ENCODE measurements at regions not wholly inside any gene's neighbourhood (a gene's known extent, or its start where the extent isn't known, plus 50 kb on each side); places are given as distances from the start of the nearest gene placed in this dataset.

- TF ChIP-seq CTCF (IDR thresholded peaks at IDR 0.05; ENCODE audit: low read depth, low read length, poor library complexity, severe bottlenecking): no peak
- TF ChIP-seq EZH2phosphoT487 (IDR thresholded peaks at IDR 0.05; ENCODE audit: borderline replicate concordance, low read length): no peak
Observed at GRCh38 chr11:127627629-127628457, 627.3 kb upstream of the KIRREL3 start.

Measured in DOHH2 (cell line).